PFSK-1 (cell line): ENCODE measurements at regions not wholly inside any gene's neighbourhood (a gene's known extent, or its start where the extent isn't known, plus 50 kb on each side); places are given as distances from the start of the nearest gene placed in this dataset.

Source experiments
- POLR2AphosphoS5 ChIP-seq: IDR thresholded peaks from 2 replicates; pipeline ENCODE4 v1.6.1; 2012; ENCODE audit warnings: low read depth, mild to moderate bottlenecking, control low read depth, low read length, moderate library complexity
- SIN3A ChIP-seq: IDR thresholded peaks from 2 replicates; pipeline ENCODE4 v1.6.1; 2012; ENCODE audit warnings: mild to moderate bottlenecking, low read length, moderate library complexity, borderline replicate concordance; ENCODE audit not compliant: insufficient read depth
- TAF1 ChIP-seq: IDR thresholded peaks from 2 replicates; pipeline ENCODE4 v1.6.1; 2012; ENCODE audit warnings: low read length, control low read depth, borderline replicate concordance; ENCODE audit not compliant: insufficient read depth
- TF ChIP-seq, protein P1 (sequence below), 2 experiments: IDR thresholded peaks; 2 replicates each; pipeline versions ENCODE4 v1.6.1 to v1.8.0; 2011 to 2012; ENCODE audit warnings: low read depth in 2 of 2, low read length in 2 of 2, control low read depth in 1 of 2, inconsistent platforms in 1 of 2, mild to moderate bottlenecking in 1 of 2, moderate library complexity in 1 of 2; ENCODE audit not compliant: insufficient read depth in 1 of 2

DNA sequence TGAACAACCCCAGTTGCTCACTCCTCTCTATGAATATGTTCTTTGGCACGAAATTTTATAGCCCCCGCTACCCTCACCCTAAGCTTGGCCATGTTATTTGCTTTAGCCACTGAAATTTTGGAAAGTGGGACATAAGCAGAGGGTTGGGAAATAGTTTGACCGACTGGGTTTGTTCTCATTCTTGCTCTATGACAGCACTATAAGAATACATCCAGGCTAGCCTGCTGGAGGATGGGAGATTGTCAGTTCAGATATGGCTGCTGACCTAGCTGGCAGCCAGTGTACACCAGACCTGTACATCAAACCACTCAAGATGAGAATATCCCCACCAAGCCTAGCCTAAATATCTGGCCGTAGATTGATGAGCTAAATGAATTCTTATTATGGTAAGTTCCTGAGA lies 298.1 kb downstream of the PDGFC start:
- TF ChIP-seq, protein P1, sequence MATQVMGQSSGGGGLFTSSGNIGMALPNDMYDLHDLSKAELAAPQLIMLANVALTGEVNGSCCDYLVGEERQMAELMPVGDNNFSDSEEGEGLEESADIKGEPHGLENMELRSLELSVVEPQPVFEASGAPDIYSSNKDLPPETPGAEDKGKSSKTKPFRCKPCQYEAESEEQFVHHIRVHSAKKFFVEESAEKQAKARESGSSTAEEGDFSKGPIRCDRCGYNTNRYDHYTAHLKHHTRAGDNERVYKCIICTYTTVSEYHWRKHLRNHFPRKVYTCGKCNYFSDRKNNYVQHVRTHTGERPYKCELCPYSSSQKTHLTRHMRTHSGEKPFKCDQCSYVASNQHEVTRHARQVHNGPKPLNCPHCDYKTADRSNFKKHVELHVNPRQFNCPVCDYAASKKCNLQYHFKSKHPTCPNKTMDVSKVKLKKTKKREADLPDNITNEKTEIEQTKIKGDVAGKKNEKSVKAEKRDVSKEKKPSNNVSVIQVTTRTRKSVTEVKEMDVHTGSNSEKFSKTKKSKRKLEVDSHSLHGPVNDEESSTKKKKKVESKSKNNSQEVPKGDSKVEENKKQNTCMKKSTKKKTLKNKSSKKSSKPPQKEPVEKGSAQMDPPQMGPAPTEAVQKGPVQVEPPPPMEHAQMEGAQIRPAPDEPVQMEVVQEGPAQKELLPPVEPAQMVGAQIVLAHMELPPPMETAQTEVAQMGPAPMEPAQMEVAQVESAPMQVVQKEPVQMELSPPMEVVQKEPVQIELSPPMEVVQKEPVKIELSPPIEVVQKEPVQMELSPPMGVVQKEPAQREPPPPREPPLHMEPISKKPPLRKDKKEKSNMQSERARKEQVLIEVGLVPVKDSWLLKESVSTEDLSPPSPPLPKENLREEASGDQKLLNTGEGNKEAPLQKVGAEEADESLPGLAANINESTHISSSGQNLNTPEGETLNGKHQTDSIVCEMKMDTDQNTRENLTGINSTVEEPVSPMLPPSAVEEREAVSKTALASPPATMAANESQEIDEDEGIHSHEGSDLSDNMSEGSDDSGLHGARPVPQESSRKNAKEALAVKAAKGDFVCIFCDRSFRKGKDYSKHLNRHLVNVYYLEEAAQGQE (IDR thresholded peaks at IDR 0.05; ENCODE audit: insufficient read depth in 1 of 2, low read depth in 2 of 2, low read length in 2 of 2) = no peak
- TF ChIP-seq SIN3A (no peak), POLR2AphosphoS5 (no peak), TAF1 (no peak)
